HCT116 (cell line): ENCODE measurements at regions not wholly inside any gene's neighbourhood (a gene's known extent, or its start where the extent isn't known, plus 50 kb on each side); places are given as distances from the start of the nearest gene placed in this dataset.

ENCODE experiments used
- CTCF ChIP-seq, 3 experiments: fragments of 200-600 bp in 1 of 3; sonication (generic) in 1 of 3; IDR thresholded peaks in 2 of 3; conservative IDR thresholded peaks in 1 of 3; 2 replicates each; pipeline ENCODE4 v1.5.1; 2012 to 2017; ENCODE audit warnings: low read depth in 2 of 3, low read length in 2 of 3, antibody characterized with exemption in 1 of 3, borderline replicate concordance in 1 of 3, control low read depth in 1 of 3, mild to moderate bottlenecking in 1 of 3, mixed read lengths in 1 of 3, mixed run types in 1 of 3, moderate library complexity in 1 of 3; ENCODE audit not compliant: insufficient read depth in 1 of 3
- MAX ChIP-seq: IDR thresholded peaks from 2 replicates; pipeline ENCODE4 v1.6.1; 2012
- POLR2AphosphoS5 ChIP-seq: IDR thresholded peaks from 2 replicates; pipeline ENCODE4 v1.6.1; 2011; ENCODE audit warnings: mild to moderate bottlenecking, low read depth, low read length, moderate library complexity
- REST ChIP-seq: IDR thresholded peaks from 2 replicates; pipeline ENCODE4 v1.6.1; 2012; ENCODE audit warnings: low read depth
- SIN3A ChIP-seq: IDR thresholded peaks from 2 replicates; pipeline ENCODE4 v1.6.1; 2012; ENCODE audit warnings: low read depth
- SRF ChIP-seq: IDR thresholded peaks from 2 replicates; pipeline ENCODE4 v1.6.1; 2012; ENCODE audit warnings: low read depth
- TCF7L2 ChIP-seq: IDR thresholded peaks from 2 replicates; pipeline ENCODE4 v1.7.0; 2011; ENCODE audit warnings: borderline replicate concordance, inconsistent platforms; ENCODE audit not compliant: insufficient read depth, insufficient read length; ENCODE audit errors: extremely low read depth
- YY1 ChIP-seq: IDR thresholded peaks from 2 replicates; pipeline ENCODE4 v1.6.1; 2011; ENCODE audit warnings: low read length, low read depth, moderate library complexity, mild to moderate bottlenecking; ENCODE audit not compliant: insufficient replicate concordance; ENCODE audit errors: extremely low read depth

- TF ChIP-seq CTCF (IDR thresholded peaks at IDR 0.05 in 2 of 3, conservative IDR thresholded peaks at IDR 0.05 in 1 of 3; ENCODE audit: borderline replicate concordance in 1 of 3, insufficient read depth in 1 of 3, low read depth in 2 of 3, low read length in 2 of 3): no peak
- no peak for TF ChIP-seq SIN3A
- no peak for TF ChIP-seq REST
- TF ChIP-seq SRF: no peak
- TF ChIP-seq YY1: no peak
- no peak for TF ChIP-seq MAX
- no peak for TF ChIP-seq TCF7L2
- no peak for TF ChIP-seq POLR2AphosphoS5
Observed at GRCh38 chr4:45346816-45347435, 620.6 kb upstream of the GNPDA2 start.
